H9 (cell line): ENCODE measurements at regions not wholly inside any gene's neighbourhood (a gene's known extent, or its start where the extent isn't known, plus 50 kb on each side); places are given as distances from the start of the nearest gene placed in this dataset.

Experiments
- DNase-seq: peaks from one replicate; pipeline ENCODE4 v3.0.0-alpha.2; 2017
- H2AFZ ChIP-seq: one replicate; pipeline ENCODE4 v1.6.1; 2013; ENCODE audit warnings: mild to moderate bottlenecking, low read length, control low read depth, moderate library complexity
- H2AK5ac ChIP-seq: 2 replicates; pipeline ENCODE4 v1.6.1; 2013; ENCODE audit warnings: low read length, control low read depth, mixed read lengths; ENCODE audit not compliant: insufficient read length
- H2BK120ac ChIP-seq: one replicate; pipeline ENCODE4 v1.6.1; 2013; ENCODE audit warnings: low read depth, mild to moderate bottlenecking, low read length, control low read depth, inconsistent platforms; ENCODE audit not compliant: poor library complexity, severe bottlenecking
- H2BK12ac ChIP-seq: 2 replicates; pipeline ENCODE4 v1.6.1; 2013; ENCODE audit warnings: low read length, control low read depth, mixed read lengths, low read depth; ENCODE audit not compliant: insufficient read length
- H2BK15ac ChIP-seq: 2 replicates; pipeline ENCODE4 v1.6.1; 2013; ENCODE audit warnings: low read depth, low read length, control low read depth
- H2BK20ac ChIP-seq: one replicate; pipeline ENCODE4 v1.6.1; 2013; ENCODE audit warnings: low read depth, mild to moderate bottlenecking, low read length, control low read depth, inconsistent platforms; ENCODE audit not compliant: poor library complexity, severe bottlenecking
- H2BK5ac ChIP-seq: 2 replicates; pipeline ENCODE4 v1.6.1; 2013; ENCODE audit warnings: low read length, control low read depth, mixed read lengths; ENCODE audit not compliant: insufficient read length
- H3K14ac ChIP-seq: 2 replicates; pipeline ENCODE4 v1.6.1; 2013; ENCODE audit warnings: low read length, control low read depth; ENCODE audit not compliant: insufficient read depth
- H3K18ac ChIP-seq: 2 replicates; pipeline ENCODE4 v1.6.1; 2013; ENCODE audit warnings: low read depth, mild to moderate bottlenecking, mixed read lengths, low read length, control low read depth; ENCODE audit not compliant: insufficient read length
- H3K23ac ChIP-seq: 2 replicates; pipeline ENCODE4 v1.6.1; 2013; ENCODE audit warnings: low read length, control low read depth, mixed read lengths, low read depth; ENCODE audit not compliant: insufficient read length
- H3K23me2 ChIP-seq: 2 replicates; pipeline ENCODE4 v1.6.1; 2013; ENCODE audit warnings: low read depth, mild to moderate bottlenecking, mixed read lengths, low read length, control low read depth; ENCODE audit not compliant: insufficient read length, poor library complexity, severe bottlenecking
- H3K27ac ChIP-seq: 2 replicates; pipeline ENCODE4 v1.5.1; 2013; ENCODE audit warnings: low read length, control low read depth, mixed read lengths, low read depth; ENCODE audit not compliant: insufficient read length
- H3K27me3 ChIP-seq: 2 replicates; pipeline ENCODE4 v1.6.1; 2013; ENCODE audit warnings: low read length, control low read depth, inconsistent platforms; ENCODE audit not compliant: insufficient read depth
- H3K4ac ChIP-seq: 2 replicates; pipeline ENCODE4 v1.6.1; 2013; ENCODE audit warnings: low read depth, mild to moderate bottlenecking, control low read depth, inconsistent platforms, low read length, moderate library complexity
- H3K4me1 ChIP-seq: 2 replicates; pipeline ENCODE4 v1.6.1; 2013; ENCODE audit warnings: low read length, control low read depth, inconsistent platforms; ENCODE audit not compliant: insufficient read depth
- H3K4me2 ChIP-seq: 2 replicates; pipeline ENCODE4 v1.6.1; 2013; ENCODE audit warnings: low read length, control low read depth, mixed read lengths; ENCODE audit not compliant: insufficient read length, insufficient read depth
- H3K56ac ChIP-seq: 2 replicates; pipeline ENCODE4 v1.6.1; 2013; ENCODE audit warnings: low read depth, mild to moderate bottlenecking, mixed read lengths, low read length, control low read depth; ENCODE audit not compliant: insufficient read length
- H3K79me1 ChIP-seq: 2 replicates; pipeline ENCODE4 v1.6.1; 2013; ENCODE audit warnings: low read depth, mild to moderate bottlenecking, moderate library complexity, low read length, control low read depth, inconsistent platforms; ENCODE audit not compliant: insufficient read depth, poor library complexity, severe bottlenecking
- H3K79me2 ChIP-seq: 2 replicates; pipeline ENCODE4 v1.6.1; 2013; ENCODE audit warnings: low read length, control low read depth, inconsistent platforms; ENCODE audit not compliant: insufficient read depth
- H3K9ac ChIP-seq: 2 replicates; pipeline ENCODE4 v1.6.1; 2013; ENCODE audit warnings: low read length, control low read depth, mixed read lengths; ENCODE audit not compliant: insufficient read length; ENCODE audit errors: extremely low read depth
- H3K9me3 ChIP-seq: one replicate; pipeline ENCODE4 v1.6.1; 2013; ENCODE audit warnings: low read depth, low read length, inconsistent platforms; ENCODE audit not compliant: control insufficient read depth
- H3T11ph ChIP-seq: one replicate; pipeline ENCODE4 v1.6.1; 2013; ENCODE audit warnings: mild to moderate bottlenecking, low read length, control low read depth, inconsistent platforms
- H4K20me1 ChIP-seq: one replicate; pipeline ENCODE4 v1.6.1; 2013; ENCODE audit not compliant: control insufficient read depth, insufficient read length, insufficient read depth
- H4K5ac ChIP-seq: 2 replicates; pipeline ENCODE4 v1.6.1; 2013; ENCODE audit warnings: low read depth, mild to moderate bottlenecking, mixed read lengths, low read length, control low read depth; ENCODE audit not compliant: insufficient read length
- H4K8ac ChIP-seq: replicated peaks from 2 replicates; pipeline ENCODE4 v1.6.1; 2013; ENCODE audit warnings: low read length, control low read depth, mixed read lengths, low read depth; ENCODE audit not compliant: insufficient read length
- H4K91ac ChIP-seq: 2 replicates; pipeline ENCODE4 v1.6.1; 2013; ENCODE audit warnings: low read depth, mild to moderate bottlenecking, moderate library complexity, mixed read lengths, low read length, control low read depth; ENCODE audit not compliant: insufficient read length
- H3K27ac Mint-ChIP-seq, 3 experiments: 2 replicates in 2 of 3; 3 replicates in 1 of 3; pipeline ENCODE4 v1.8.0; 2020 to 2021; ENCODE audit warnings: mixed read lengths in 3 of 3, mild to moderate bottlenecking in 1 of 3, moderate library complexity in 1 of 3
- H3K27me3 Mint-ChIP-seq: 2 replicates; pipeline ENCODE4 v1.8.0; 2021; ENCODE audit warnings: low read depth, mild to moderate bottlenecking, moderate library complexity, mixed read lengths
- H3K36me3 Mint-ChIP-seq, 3 experiments: 2 replicates in 2 of 3; 3 replicates in 1 of 3; pipeline ENCODE4 v1.8.0; 2020 to 2021; ENCODE audit warnings: low read depth in 3 of 3, mixed read lengths in 3 of 3; ENCODE audit not compliant: insufficient read depth in 1 of 3
- H3K4me1 Mint-ChIP-seq, 2 experiments: 2 replicates each; pipeline ENCODE4 v1.8.0; 2020; ENCODE audit warnings: mixed read lengths in 2 of 2
- H3K4me3 Mint-ChIP-seq, 2 experiments: 2 replicates in 1 of 2; 3 replicates in 1 of 2; pipeline ENCODE4 v1.8.0; 2020 to 2021; ENCODE audit warnings: mild to moderate bottlenecking in 2 of 2, mixed read lengths in 2 of 2, moderate library complexity in 1 of 2
- H3K9me3 Mint-ChIP-seq, 2 experiments: 2 replicates in 1 of 2; 3 replicates in 1 of 2; pipeline ENCODE4 v1.8.0; 2020; ENCODE audit warnings: mild to moderate bottlenecking in 2 of 2, mixed read lengths in 2 of 2, moderate library complexity in 1 of 2
- WGBS: extraction: QIAGEN DNeasy Blood & Tissue Kit; methylation state at CpG from one replicate; pipeline ENCODE4 v1.1.7; 2013; ENCODE audit warnings: missing lambda C conversion rate, low lambda C conversion rate, mixed read lengths; ENCODE audit not compliant: insufficient read length; ENCODE audit errors: extremely low coverage; 5-methylcytosine and 5-hydroxymethylcytosine counted together
- TF ChIP-seq, protein P1 (sequence below): fragments of 200-600 bp; sonication (generic); conservative IDR thresholded peaks from 3 replicates; pipeline ENCODE4 v1.8.0; 2021; ENCODE audit warnings: antibody characterized with exemption, mild to moderate bottlenecking

DNA sequence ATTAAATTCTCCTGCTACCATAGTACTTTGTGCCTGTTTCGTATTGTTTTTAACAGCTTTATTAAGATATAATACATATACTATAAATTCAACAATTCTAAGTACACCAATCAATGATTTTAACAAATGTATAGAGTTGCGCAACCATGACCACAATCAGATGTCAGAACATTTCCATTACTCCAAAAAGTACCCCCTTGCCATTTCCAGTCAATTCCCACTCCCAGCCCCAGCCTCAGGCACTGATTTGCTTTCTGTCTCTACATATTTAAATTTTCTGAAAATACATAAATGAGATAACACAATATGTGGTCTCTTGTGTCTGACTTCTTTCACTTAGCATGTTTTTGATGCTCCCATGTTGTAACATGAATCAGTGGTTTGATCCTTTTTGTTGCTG is 193.9 kb downstream of the FIGN start:
- H4K20me1 ChIP-seq, result no peaks in the 10 kb centered on the region
- H3K27ac ChIP-seq, result no peak overlapping the region
- WGBS, result no CpG with 5 or more reads among the region's 2 CpGs
- DNase-seq, result no peak
- H3K36me3 Mint-ChIP-seq, result no peaks in the 10 kb centered on the region; a peak in 1 of 7 replicates
- H4K91ac ChIP-seq, result no peak overlapping the region
- no peak overlapping the region for H3K18ac ChIP-seq
- H2BK20ac ChIP-seq, result no peak overlapping the region
- H3K23me2 ChIP-seq, result no peaks in the 10 kb centered on the region
- H3K56ac ChIP-seq, result no peak overlapping the region
- H3K27ac Mint-ChIP-seq, result no peak overlapping the region
- no peaks in the 10 kb centered on the region; a peak in 1 of 5 replicates for H3K9me3 Mint-ChIP-seq
- no peak overlapping the region for H2BK12ac ChIP-seq
- no peaks in the 10 kb centered on the region for H3K27me3 Mint-ChIP-seq
- no peaks in the 10 kb centered on the region for H3K27me3 ChIP-seq
- TF ChIP-seq, protein P1, sequence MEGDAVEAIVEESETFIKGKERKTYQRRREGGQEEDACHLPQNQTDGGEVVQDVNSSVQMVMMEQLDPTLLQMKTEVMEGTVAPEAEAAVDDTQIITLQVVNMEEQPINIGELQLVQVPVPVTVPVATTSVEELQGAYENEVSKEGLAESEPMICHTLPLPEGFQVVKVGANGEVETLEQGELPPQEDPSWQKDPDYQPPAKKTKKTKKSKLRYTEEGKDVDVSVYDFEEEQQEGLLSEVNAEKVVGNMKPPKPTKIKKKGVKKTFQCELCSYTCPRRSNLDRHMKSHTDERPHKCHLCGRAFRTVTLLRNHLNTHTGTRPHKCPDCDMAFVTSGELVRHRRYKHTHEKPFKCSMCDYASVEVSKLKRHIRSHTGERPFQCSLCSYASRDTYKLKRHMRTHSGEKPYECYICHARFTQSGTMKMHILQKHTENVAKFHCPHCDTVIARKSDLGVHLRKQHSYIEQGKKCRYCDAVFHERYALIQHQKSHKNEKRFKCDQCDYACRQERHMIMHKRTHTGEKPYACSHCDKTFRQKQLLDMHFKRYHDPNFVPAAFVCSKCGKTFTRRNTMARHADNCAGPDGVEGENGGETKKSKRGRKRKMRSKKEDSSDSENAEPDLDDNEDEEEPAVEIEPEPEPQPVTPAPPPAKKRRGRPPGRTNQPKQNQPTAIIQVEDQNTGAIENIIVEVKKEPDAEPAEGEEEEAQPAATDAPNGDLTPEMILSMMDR, result no peak
- no peak overlapping the region for H2AK5ac ChIP-seq
- no peak overlapping the region for H3K14ac ChIP-seq
- no peak overlapping the region for H3K9ac ChIP-seq
- H2BK5ac ChIP-seq, result no peak overlapping the region
- no peak overlapping the region for H4K5ac ChIP-seq
- no peak overlapping the region for H2AFZ ChIP-seq
- H3K9me3 ChIP-seq, result no peaks in the 10 kb centered on the region
- H3K79me2 ChIP-seq, result no peaks in the 10 kb centered on the region
- H2BK15ac ChIP-seq, result no peak overlapping the region
- H3K4me2 ChIP-seq, result no peak overlapping the region
- no peaks in the 10 kb centered on the region for H3K4me1 ChIP-seq
- no peak overlapping the region for H3K4me3 Mint-ChIP-seq
- no peak overlapping the region for H2BK120ac ChIP-seq
- no peak overlapping the region for H3T11ph ChIP-seq
- H4K8ac ChIP-seq, result no peak overlapping the region
- no peak overlapping the region for H3K4ac ChIP-seq
- H3K79me1 ChIP-seq, result no peaks in the 10 kb centered on the region
- no peaks in the 10 kb centered on the region for H3K4me1 Mint-ChIP-seq
- H3K23ac ChIP-seq, result no peak overlapping the region
